Ovary (tissue), 7 donors: ENCODE measurements at regions not wholly inside any gene's neighbourhood (a gene's known extent, or its start where the extent isn't known, plus 50 kb on each side); places are given as distances from the start of the nearest gene placed in this dataset.

Source experiments
- DNase-seq, 5 donors: peaks; one replicate each; pipeline ENCODE4 v3.0.0-alpha.2; 2019 to 2020
- H3K27ac ChIP-seq, 2 donors: fragments of 200-600 bp; one replicate each; pipeline versions ENCODE4 v1.5.1 to v1.8.0; 2019 to 2022
- H3K27me3 ChIP-seq: fragments of 200-600 bp; one replicate; pipeline ENCODE4 v1.8.0; 2022
- H3K36me3 ChIP-seq: fragments of 200-600 bp; sonication (generic); one replicate; pipeline ENCODE4 v1.5.1; 2019
- H3K4me1 ChIP-seq: one replicate; pipeline ENCODE4 v1.8.1; 2013; ENCODE audit warnings: mild to moderate bottlenecking, moderate library complexity; ENCODE audit not compliant: insufficient read depth
- H3K4me3 ChIP-seq: fragments of 200-600 bp; sonication (generic); one replicate; pipeline ENCODE4 v1.5.1; 2017
- H3K9me3 ChIP-seq, 2 donors: fragments of 200-600 bp in 1 of 2; sonication (generic) in 1 of 2; one replicate each; pipeline versions ENCODE4 v1.5.1 to v1.8.1; 2013 to 2019; ENCODE audit warnings: mild to moderate bottlenecking in 1 of 2, moderate library complexity in 1 of 2
- CTCF ChIP-seq, 3 donors: fragments of 450-650 bp in 2 of 3; fragments of 200-600 bp in 1 of 3; IDR thresholded peaks; one replicate each; pipeline versions ENCODE4 v1.5.1 to v1.8.0; 2016 to 2022; ENCODE audit warnings: antibody characterized with exemption in 3 of 3, mild to moderate bottlenecking in 1 of 3
- EP300 ChIP-seq: sonication (generic); formaldehyde crosslinking; IDR thresholded peaks from one replicate; pipeline ENCODE4 v1.6.1; 2017; ENCODE audit warnings: antibody characterized with exemption
- POLR2A ChIP-seq: fragments of 450-650 bp; IDR thresholded peaks from one replicate; pipeline ENCODE4 v1.6.1; 2017; ENCODE audit warnings: antibody characterized with exemption, mild to moderate bottlenecking, moderate library complexity
- WGBS, 3 donors: extraction: QIAGEN DNeasy Blood & Tissue Kit in 1 of 3; methylation state at CpG; one replicate each; pipeline versions ENCODE4 v1.1.5 to v1.1.7; 2013 to 2017; 5-methylcytosine and 5-hydroxymethylcytosine counted together
- intact Hi-C, 4 donors: fragments of 100-400 bp; cut with DNase I; formaldehyde crosslinking; loops; one replicate each; pipeline versions ENCODE4 v1.11.0 to v1.15.1; 2022 to 2023
- donor health status: DM: no; HTN: no; CAD: no; lungs with moderate emphysema.
- donor health status: DM: no; HTN: no; CAD: no.
- donor health status: Bipolar disorder and iron deficiency.
- donor health status: DM: no; HTN: no; CAD: no.
- donor health status: DM: yes; HTN: yes; CAD: no.

DNA sequence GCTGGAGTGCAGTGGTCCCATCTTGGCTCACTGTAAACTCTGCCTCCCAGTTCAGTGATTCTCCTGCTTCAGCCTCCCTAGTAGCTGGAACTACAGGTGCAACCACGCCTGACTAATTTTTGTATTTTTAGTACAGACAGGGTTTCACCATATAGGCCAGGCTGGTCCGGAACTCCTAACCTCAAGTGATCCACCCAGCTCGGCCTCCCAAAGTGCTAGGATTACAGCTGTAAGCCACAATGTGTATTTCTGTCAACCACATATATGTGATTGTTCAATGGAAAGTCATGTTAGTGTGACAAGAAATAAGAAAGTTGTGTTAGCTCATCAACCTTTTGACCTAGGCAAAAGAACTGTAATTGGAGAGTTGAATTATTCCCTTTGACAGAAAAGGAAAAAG, 677.1 kb upstream of the CHD1 start:
- Histone ChIP-seq H3K4me1 (no peaks in the 10 kb centered on the region), H3K9me3 (no peaks in the 10 kb centered on the region), H3K27ac (no peak overlapping the region), H3K27me3 (no peaks in the 10 kb centered on the region), H3K4me3 (no peak overlapping the region), H3K36me3 (no peaks in the 10 kb centered on the region)
- DNase-seq: no peak
- TF ChIP-seq EP300: no peak
- no peak for TF ChIP-seq CTCF (IDR thresholded peaks at IDR 0.05)
- no peak for TF ChIP-seq POLR2A
- intact Hi-C loops: no loop called here
- WGBS, 3 donors: 92 to 93% (median 92%) methylated on average over 3 of the region's 3 CpGs

- WGBS, 3 donors: 87 to 97% (median 92%) methylated on average over 1 of the region's 1 CpG
- TF ChIP-seq EP300 (no peak), CTCF (IDR thresholded peaks at IDR 0.05) (no peak), POLR2A (no peak)
- intact Hi-C loops: no loop called here
Measured at GRCh38 chr5:99600952-99601351, 672.1 kb upstream of the CHD1 start.

GRCh38 chr5:99590806-99591205, 662.0 kb upstream of the CHD1 start:
- no peak for DNase-seq
- no peaks in the 10 kb centered on the region for H3K4me1 ChIP-seq
- no peaks in the 10 kb centered on the region for H3K36me3 ChIP-seq
- WGBS, 3 donors: 79 to 90% (median 82%) methylated on average over 1 of the region's 1 CpG
- no peak overlapping the region for H3K27ac ChIP-seq
- no peak for TF ChIP-seq POLR2A
- no peak for TF ChIP-seq EP300
- no peak for TF ChIP-seq CTCF (IDR thresholded peaks at IDR 0.05)
- no peaks in the 10 kb centered on the region for H3K9me3 ChIP-seq
- H3K27me3 ChIP-seq: no peaks in the 10 kb centered on the region
- no peak overlapping the region for H3K4me3 ChIP-seq
- intact Hi-C loops: no loop called here

More at GRCh38 chr5:99600952-99601351, 672.1 kb upstream of the CHD1 start:
- Histone ChIP-seq H3K27me3 (no peaks in the 10 kb centered on the region), H3K4me3 (no peak overlapping the region), H3K9me3 (no peaks in the 10 kb centered on the region), H3K4me1 (no peaks in the 10 kb centered on the region), H3K27ac (no peak overlapping the region), H3K36me3 (no peaks in the 10 kb centered on the region)
- no peak for DNase-seq

DNA sequence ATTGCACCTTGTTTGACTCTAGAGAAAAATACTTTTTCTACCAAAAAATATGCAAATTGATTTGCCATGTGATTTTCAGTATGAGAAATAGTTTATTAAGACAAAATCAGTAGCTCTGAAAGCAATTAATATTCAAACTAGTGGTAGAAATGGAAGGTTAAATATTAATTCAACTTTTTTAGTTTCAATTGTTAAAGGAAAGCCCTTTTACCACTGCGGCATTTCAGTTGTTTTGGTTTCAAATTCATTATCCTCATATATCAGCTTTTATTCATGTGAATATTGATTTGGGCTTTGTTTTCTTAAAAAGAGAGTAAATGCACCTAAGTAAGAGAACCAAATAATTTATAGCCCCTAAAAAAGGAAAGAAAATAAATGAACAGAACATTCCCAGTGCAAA, 660.6 kb upstream of the CHD1 start:
- intact Hi-C loops: no loop called here
- WGBS, 3 donors: 87 to 93% (median 88%) methylated on average over 1 of the region's 1 CpG
- H3K27me3 ChIP-seq: no peaks in the 10 kb centered on the region
- no peak overlapping the region for H3K4me3 ChIP-seq
- no peaks in the 10 kb centered on the region for H3K36me3 ChIP-seq
- no peak for TF ChIP-seq CTCF (IDR thresholded peaks at IDR 0.05)
- no peak for TF ChIP-seq POLR2A
- no peak for TF ChIP-seq EP300
- H3K9me3 ChIP-seq: no peaks in the 10 kb centered on the region
- H3K4me1 ChIP-seq: no peaks in the 10 kb centered on the region
- DNase-seq: no peak
- no peak overlapping the region for H3K27ac ChIP-seq

DNA sequence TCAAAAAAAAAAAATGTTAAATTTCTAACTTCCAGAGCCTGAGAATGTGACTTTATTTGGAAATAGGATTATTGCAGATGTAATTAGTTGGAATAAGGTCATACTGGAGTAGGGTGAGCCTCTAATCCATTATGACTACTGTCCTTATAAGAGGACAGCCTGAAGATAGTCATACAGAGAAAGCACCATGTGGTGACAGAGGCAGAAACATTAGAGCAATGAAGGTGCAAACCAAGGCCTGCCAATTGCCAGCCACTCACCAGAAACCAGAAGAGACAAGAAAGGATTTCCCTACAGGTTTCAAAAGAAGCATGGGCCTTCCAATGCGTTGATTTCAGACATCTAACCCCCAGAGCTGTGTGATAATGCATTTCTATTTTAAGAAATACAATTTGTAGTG, 659.2 kb upstream of the CHD1 start:
- TF ChIP-seq POLR2A: no peak
- TF ChIP-seq CTCF (IDR thresholded peaks at IDR 0.05): no peak
- TF ChIP-seq EP300: no peak
- Histone ChIP-seq H3K4me3 (no peak overlapping the region), H3K27ac (no peak overlapping the region), H3K27me3 (no peaks in the 10 kb centered on the region), H3K9me3 (no peaks in the 10 kb centered on the region), H3K36me3 (no peaks in the 10 kb centered on the region), H3K4me1 (no peaks in the 10 kb centered on the region)
- 76 to 84% (median 80%) methylated on average over 1 of the region's 1 CpG for WGBS, 3 donors
- no peak for DNase-seq
- intact Hi-C loops: no loop called here
